Stomach (tissue), 4 donors: ENCODE measurements at regions not wholly inside any gene's neighbourhood (a gene's known extent, or its start where the extent isn't known, plus 50 kb on each side); places are given as distances from the start of the nearest gene placed in this dataset.

ENCODE experiments used
- EP300 ChIP-seq: sonication (generic); formaldehyde crosslinking; IDR thresholded peaks from one replicate; pipeline ENCODE4 v1.6.1; 2017; ENCODE audit warnings: antibody characterized with exemption
- POLR2A ChIP-seq, 4 donors: fragments of 450-650 bp; IDR thresholded peaks; one replicate each; pipeline ENCODE4 v1.6.1; 2016; ENCODE audit warnings: antibody characterized with exemption in 4 of 4, control low read depth in 2 of 4, mild to moderate bottlenecking in 1 of 4, moderate library complexity in 1 of 4
- POLR2AphosphoS5 ChIP-seq, 3 donors: sonication (generic); formaldehyde crosslinking; IDR thresholded peaks; one replicate each; pipeline ENCODE4 v1.6.1; 2016; ENCODE audit warnings: antibody characterized with exemption in 3 of 3
- TF ChIP-seq, protein P1 (sequence below), 7 experiments: fragments of 450-650 bp in 4 of 7; fragments of 200-600 bp in 3 of 7; sonication (generic) in 3 of 7; IDR thresholded peaks; one replicate each; pipeline ENCODE4 v1.5.1; 2016 to 2019; ENCODE audit warnings: antibody characterized with exemption in 7 of 7, control low read depth in 2 of 7, mild to moderate bottlenecking in 1 of 7

DNA sequence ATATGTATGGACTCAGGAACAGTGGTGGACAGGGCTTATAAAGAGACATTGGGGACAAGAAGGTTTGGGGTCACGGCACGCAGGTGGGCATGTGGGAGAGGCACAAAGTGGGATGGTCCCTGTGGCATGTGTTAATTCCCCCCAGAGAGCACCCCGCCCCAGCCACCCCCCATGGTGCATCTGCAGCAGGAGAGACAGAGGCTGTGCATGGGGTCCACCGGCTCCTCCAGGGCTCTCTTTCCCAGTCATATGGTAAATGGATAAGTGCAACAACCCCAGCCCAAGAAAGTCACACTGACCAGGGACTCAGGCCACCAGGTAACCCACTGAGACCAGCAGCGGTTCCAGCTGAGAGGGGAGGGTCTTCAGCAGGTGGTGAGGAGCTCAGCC lies 242.1 kb downstream of the BCL11B start:
- TF ChIP-seq, protein P1, sequence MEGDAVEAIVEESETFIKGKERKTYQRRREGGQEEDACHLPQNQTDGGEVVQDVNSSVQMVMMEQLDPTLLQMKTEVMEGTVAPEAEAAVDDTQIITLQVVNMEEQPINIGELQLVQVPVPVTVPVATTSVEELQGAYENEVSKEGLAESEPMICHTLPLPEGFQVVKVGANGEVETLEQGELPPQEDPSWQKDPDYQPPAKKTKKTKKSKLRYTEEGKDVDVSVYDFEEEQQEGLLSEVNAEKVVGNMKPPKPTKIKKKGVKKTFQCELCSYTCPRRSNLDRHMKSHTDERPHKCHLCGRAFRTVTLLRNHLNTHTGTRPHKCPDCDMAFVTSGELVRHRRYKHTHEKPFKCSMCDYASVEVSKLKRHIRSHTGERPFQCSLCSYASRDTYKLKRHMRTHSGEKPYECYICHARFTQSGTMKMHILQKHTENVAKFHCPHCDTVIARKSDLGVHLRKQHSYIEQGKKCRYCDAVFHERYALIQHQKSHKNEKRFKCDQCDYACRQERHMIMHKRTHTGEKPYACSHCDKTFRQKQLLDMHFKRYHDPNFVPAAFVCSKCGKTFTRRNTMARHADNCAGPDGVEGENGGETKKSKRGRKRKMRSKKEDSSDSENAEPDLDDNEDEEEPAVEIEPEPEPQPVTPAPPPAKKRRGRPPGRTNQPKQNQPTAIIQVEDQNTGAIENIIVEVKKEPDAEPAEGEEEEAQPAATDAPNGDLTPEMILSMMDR (IDR thresholded peaks at IDR 0.05) = no peak
- TF ChIP-seq POLR2AphosphoS5 (IDR thresholded peaks at IDR 0.05) (no peak), POLR2A (IDR thresholded peaks at IDR 0.05) (no peak), EP300 (no peak)
